ENCODE measurements at regions not wholly inside any gene's neighbourhood (a gene's known extent, or its start where the extent isn't known, plus 50 kb on each side); places are given as distances from the start of the nearest gene placed in this dataset.
"Not testable (repeated sequence)": the region's sequence is repeated elsewhere in the genome, so short reads cannot be mapped to it uniquely, and the experiment has no call there.

GRCh38 chr13:70222926-70223325 lies 114.7 kb upstream of the KLHL1 start:
- Histone ChIP-seq H3K36me3 (ENCODE audit: insufficient read depth) (no peaks in the 10 kb centered on the region), H4K20me1 (ENCODE audit: insufficient read depth) (no peaks in the 10 kb centered on the region), H3K9ac (no peak overlapping the region), H2AFZ (ENCODE audit: low read depth) (no peak overlapping the region), H3K27ac (no peak overlapping the region), H3K4me3 (IDR thresholded peaks at IDR 0.05; ENCODE audit: insufficient read depth, low read depth, low read length) (no peak overlapping the region), H3K79me2 (ENCODE audit: insufficient read depth, low read depth) (no peaks in the 10 kb centered on the region), H3K27me3 (ENCODE audit: insufficient read depth, low read depth) (no peaks in the 10 kb centered on the region), H3K4me1 (ENCODE audit: low read depth, poor library complexity, severe bottlenecking) (no peaks in the 10 kb centered on the region), H3K4me2 (no peak overlapping the region)
- TF ChIP-seq CTCF (conservative IDR thresholded peaks at IDR 0.05; ENCODE audit: low read depth, low read length): no peak

- no peak for TF ChIP-seq CTCF (conservative IDR thresholded peaks at IDR 0.05; ENCODE audit: low read depth, low read length)
- Histone ChIP-seq H3K4me3 (IDR thresholded peaks at IDR 0.05; ENCODE audit: insufficient read depth, low read depth, low read length) (no peak overlapping the region), H2AFZ (ENCODE audit: low read depth) (no peak overlapping the region), H3K4me2 (no peak overlapping the region), H3K27ac (no peak overlapping the region), H3K36me3 (ENCODE audit: insufficient read depth) (no peaks in the 10 kb centered on the region), H3K9ac (no peak overlapping the region), H3K27me3 (ENCODE audit: insufficient read depth, low read depth) (no peaks in the 10 kb centered on the region), H3K79me2 (ENCODE audit: insufficient read depth, low read depth) (no peaks in the 10 kb centered on the region), H4K20me1 (ENCODE audit: insufficient read depth) (no peaks in the 10 kb centered on the region), H3K4me1 (ENCODE audit: low read depth, poor library complexity, severe bottlenecking) (no peaks in the 10 kb centered on the region)
Observed at GRCh38 chr13:70218618-70219017, 110.4 kb upstream of the KLHL1 start.

- not testable (repeated sequence) for H3K27me3 ChIP-seq (ENCODE audit: insufficient read depth, low read depth); H3K79me2 ChIP-seq (ENCODE audit: insufficient read depth, low read depth); H4K20me1 ChIP-seq (ENCODE audit: insufficient read depth); H3K4me1 ChIP-seq (ENCODE audit: low read depth, poor library complexity, severe bottlenecking); H3K36me3 ChIP-seq (ENCODE audit: insufficient read depth); H3K9ac ChIP-seq; H2AFZ ChIP-seq (ENCODE audit: low read depth); H3K4me2 ChIP-seq; H3K4me3 ChIP-seq (IDR thresholded peaks at IDR 0.05; ENCODE audit: insufficient read depth, low read depth, low read length); H3K27ac ChIP-seq
Observed at GRCh38 chr13:70208968-70209367, 100.7 kb upstream of the KLHL1 start.

- Histone ChIP-seq H3K4me2 (no peak overlapping the region), H4K20me1 (ENCODE audit: insufficient read depth) (no peaks in the 10 kb centered on the region), H3K79me2 (ENCODE audit: insufficient read depth, low read depth) (no peaks in the 10 kb centered on the region), H3K4me1 (ENCODE audit: low read depth, poor library complexity, severe bottlenecking) (no peaks in the 10 kb centered on the region), H2AFZ (ENCODE audit: low read depth) (no peak overlapping the region), H3K9ac (no peak overlapping the region), H3K27me3 (ENCODE audit: insufficient read depth, low read depth) (no peaks in the 10 kb centered on the region), H3K36me3 (ENCODE audit: insufficient read depth) (no peaks in the 10 kb centered on the region), H3K4me3 (IDR thresholded peaks at IDR 0.05; ENCODE audit: insufficient read depth, low read depth, low read length) (no peak overlapping the region), H3K27ac (no peak overlapping the region)
- TF ChIP-seq CTCF (conservative IDR thresholded peaks at IDR 0.05; ENCODE audit: low read depth, low read length): no peak
Observed at GRCh38 chr13:70206671-70207070, 98.4 kb upstream of the KLHL1 start.

GRCh38 chr13:70203661-70204229 lies 95.5 kb upstream of the KLHL1 start:
- no peak for TF ChIP-seq CTCF (conservative IDR thresholded peaks at IDR 0.05; ENCODE audit: low read depth, low read length)
- Histone ChIP-seq H2AFZ (ENCODE audit: low read depth) (no peak overlapping the region), H3K36me3 (ENCODE audit: insufficient read depth) (no peaks in the 10 kb centered on the region), H3K4me2 (no peak overlapping the region), H3K4me1 (ENCODE audit: low read depth, poor library complexity, severe bottlenecking) (no peaks in the 10 kb centered on the region), H3K79me2 (ENCODE audit: insufficient read depth, low read depth) (no peaks in the 10 kb centered on the region), H3K4me3 (IDR thresholded peaks at IDR 0.05; ENCODE audit: insufficient read depth, low read depth, low read length) (no peak overlapping the region), H4K20me1 (ENCODE audit: insufficient read depth) (no peaks in the 10 kb centered on the region), H3K27ac (no peak overlapping the region), H3K9ac (no peak overlapping the region), H3K27me3 (ENCODE audit: insufficient read depth, low read depth) (no peaks in the 10 kb centered on the region)
